ENCODE measurements at regions not wholly inside any gene's neighbourhood (a gene's known extent, or its start where the extent isn't known, plus 50 kb on each side); places are given as distances from the start of the nearest gene placed in this dataset.

GRCh38 chr5:52469835-52470234, 317.9 kb upstream of the ITGA1 start:
- in situ Hi-C loops (cut with MboI) (no loop called here), intact Hi-C loops (cut with micrococcal nuclease; ENCODE audit: unreplicated experiment) (no loop called here)
- Histone ChIP-seq H3K36me3 (ENCODE audit: control insufficient read depth in 2 of 2, insufficient read depth in 2 of 2, low read length in 1 of 2) (no peaks in the 10 kb centered on the region), H3K79me2 (ENCODE audit: control insufficient read depth, insufficient read depth, low read length) (no peaks in the 10 kb centered on the region), H3K27me3 (replicated peaks in 1 of 2; ENCODE audit: control insufficient read depth in 2 of 2, insufficient read depth in 2 of 2, low read length in 1 of 2) (no peaks in the 10 kb centered on the region; a peak in 1 of 4 replicates), H2AFZ (ENCODE audit: control insufficient read depth, low read depth, low read length) (no peak overlapping the region), H4K20me1 (ENCODE audit: control insufficient read depth, insufficient read depth) (no peaks in the 10 kb centered on the region), H3K9ac (ENCODE audit: control insufficient read depth, insufficient read depth, low read length) (no peak overlapping the region), H3K27ac (ENCODE audit: control insufficient read depth, insufficient read depth) (no peak overlapping the region), H3K4me1 (ENCODE audit: control insufficient read depth, insufficient read depth, low read length) (no peaks in the 10 kb centered on the region), H3K4me3 (no peak overlapping the region), H3K9me3 (replicated peaks; ENCODE audit: control insufficient read depth, insufficient read depth, low read length) (no peaks in the 10 kb centered on the region), H3K4me2 (ENCODE audit: control insufficient read depth, insufficient read depth) (no peak overlapping the region)
- ChIA-PET CTCF (no interaction called here), RAD21 (ENCODE audit: unreplicated experiment) (no interaction called here), POLR2A (no interaction called here), SMC1A (ENCODE audit: uncharacterized antibody, unreplicated experiment) (interaction anchor here (0.7 kb wide), 1 partner anchor 1148 kb away, joined by 3 read pairs; no protein-coding TSS in a partner anchor)
- no peak for DNase-seq (ENCODE audit: low read depth, low spot score)
- 50% methylated on average over 1 of the region's 1 CpG for WGBS (ENCODE audit: insufficient coverage, insufficient replicate concordance, low lambda C conversion rate, missing lambda C conversion rate)
- no peak for TF ChIP-seq RBBP5 (conservative IDR thresholded peaks at IDR 0.05)
- TF ChIP-seq, protein P1, sequence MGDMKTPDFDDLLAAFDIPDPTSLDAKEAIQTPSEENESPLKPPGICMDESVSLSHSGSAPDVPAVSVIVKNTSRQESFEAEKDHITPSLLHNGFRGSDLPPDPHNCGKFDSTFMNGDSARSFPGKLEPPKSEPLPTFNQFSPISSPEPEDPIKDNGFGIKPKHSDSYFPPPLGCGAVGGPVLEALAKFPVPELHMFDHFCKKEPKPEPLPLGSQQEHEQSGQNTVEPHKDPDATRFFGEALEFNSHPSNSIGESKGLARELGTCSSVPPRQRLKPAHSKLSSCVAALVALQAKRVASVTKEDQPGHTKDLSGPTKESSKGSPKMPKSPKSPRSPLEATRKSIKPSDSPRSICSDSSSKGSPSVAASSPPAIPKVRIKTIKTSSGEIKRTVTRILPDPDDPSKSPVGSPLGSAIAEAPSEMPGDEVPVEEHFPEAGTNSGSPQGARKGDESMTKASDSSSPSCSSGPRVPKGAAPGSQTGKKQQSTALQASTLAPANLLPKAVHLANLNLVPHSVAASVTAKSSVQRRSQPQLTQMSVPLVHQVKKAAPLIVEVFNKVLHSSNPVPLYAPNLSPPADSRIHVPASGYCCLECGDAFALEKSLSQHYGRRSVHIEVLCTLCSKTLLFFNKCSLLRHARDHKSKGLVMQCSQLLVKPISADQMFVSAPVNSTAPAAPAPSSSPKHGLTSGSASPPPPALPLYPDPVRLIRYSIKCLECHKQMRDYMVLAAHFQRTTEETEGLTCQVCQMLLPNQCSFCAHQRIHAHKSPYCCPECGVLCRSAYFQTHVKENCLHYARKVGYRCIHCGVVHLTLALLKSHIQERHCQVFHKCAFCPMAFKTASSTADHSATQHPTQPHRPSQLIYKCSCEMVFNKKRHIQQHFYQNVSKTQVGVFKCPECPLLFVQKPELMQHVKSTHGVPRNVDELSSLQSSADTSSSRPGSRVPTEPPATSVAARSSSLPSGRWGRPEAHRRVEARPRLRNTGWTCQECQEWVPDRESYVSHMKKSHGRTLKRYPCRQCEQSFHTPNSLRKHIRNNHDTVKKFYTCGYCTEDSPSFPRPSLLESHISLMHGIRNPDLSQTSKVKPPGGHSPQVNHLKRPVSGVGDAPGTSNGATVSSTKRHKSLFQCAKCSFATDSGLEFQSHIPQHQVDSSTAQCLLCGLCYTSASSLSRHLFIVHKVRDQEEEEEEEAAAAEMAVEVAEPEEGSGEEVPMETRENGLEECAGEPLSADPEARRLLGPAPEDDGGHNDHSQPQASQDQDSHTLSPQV (IDR thresholded peaks at IDR 0.05), result no peak
- no peak for TF ChIP-seq NFIC (IDR thresholded peaks at IDR 0.05; ENCODE audit: low read depth, low read length)
- TF ChIP-seq IRF4 (IDR thresholded peaks at IDR 0.05; ENCODE audit: low read depth, low read length), result no peak
- TF ChIP-seq, protein P2, sequence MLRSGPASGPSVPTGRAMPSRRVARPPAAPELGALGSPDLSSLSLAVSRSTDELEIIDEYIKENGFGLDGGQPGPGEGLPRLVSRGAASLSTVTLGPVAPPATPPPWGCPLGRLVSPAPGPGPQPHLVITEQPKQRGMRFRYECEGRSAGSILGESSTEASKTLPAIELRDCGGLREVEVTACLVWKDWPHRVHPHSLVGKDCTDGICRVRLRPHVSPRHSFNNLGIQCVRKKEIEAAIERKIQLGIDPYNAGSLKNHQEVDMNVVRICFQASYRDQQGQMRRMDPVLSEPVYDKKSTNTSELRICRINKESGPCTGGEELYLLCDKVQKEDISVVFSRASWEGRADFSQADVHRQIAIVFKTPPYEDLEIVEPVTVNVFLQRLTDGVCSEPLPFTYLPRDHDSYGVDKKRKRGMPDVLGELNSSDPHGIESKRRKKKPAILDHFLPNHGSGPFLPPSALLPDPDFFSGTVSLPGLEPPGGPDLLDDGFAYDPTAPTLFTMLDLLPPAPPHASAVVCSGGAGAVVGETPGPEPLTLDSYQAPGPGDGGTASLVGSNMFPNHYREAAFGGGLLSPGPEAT (IDR thresholded peaks at IDR 0.05; ENCODE audit: low read depth), result no peak
- TF ChIP-seq IRF3 (IDR thresholded peaks at IDR 0.05), result no peak
- TF ChIP-seq SP1 (IDR thresholded peaks at IDR 0.05; ENCODE audit: low read depth, low read length), result no peak
- TF ChIP-seq, protein P3, sequence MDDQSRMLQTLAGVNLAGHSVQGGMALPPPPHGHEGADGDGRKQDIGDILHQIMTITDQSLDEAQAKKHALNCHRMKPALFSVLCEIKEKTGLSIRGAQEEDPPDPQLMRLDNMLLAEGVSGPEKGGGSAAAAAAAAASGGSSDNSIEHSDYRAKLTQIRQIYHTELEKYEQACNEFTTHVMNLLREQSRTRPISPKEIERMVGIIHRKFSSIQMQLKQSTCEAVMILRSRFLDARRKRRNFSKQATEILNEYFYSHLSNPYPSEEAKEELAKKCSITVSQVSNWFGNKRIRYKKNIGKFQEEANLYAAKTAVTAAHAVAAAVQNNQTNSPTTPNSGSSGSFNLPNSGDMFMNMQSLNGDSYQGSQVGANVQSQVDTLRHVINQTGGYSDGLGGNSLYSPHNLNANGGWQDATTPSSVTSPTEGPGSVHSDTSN (IDR thresholded peaks at IDR 0.05; ENCODE audit: insufficient replicate concordance, low read depth, low read length), result no peak
- no peak for TF ChIP-seq TBL1XR1 (IDR thresholded peaks at IDR 0.05; ENCODE audit: low read depth, low read length)
- TF ChIP-seq ZNF24 (IDR thresholded peaks at IDR 0.05), result no peak
- no peak for TF ChIP-seq SRF (IDR thresholded peaks at IDR 0.05; ENCODE audit: low read depth in 2 of 2, low read length in 2 of 2)
- TF ChIP-seq NRF1 (conservative IDR thresholded peaks at IDR 0.05; ENCODE audit: low read depth, low read length), result no peak
- no peak for TF ChIP-seq BCL11A (IDR thresholded peaks at IDR 0.05; ENCODE audit: low read depth, low read length)
- no peak for TF ChIP-seq RUNX3 (IDR thresholded peaks at IDR 0.05; ENCODE audit: low read length)
- no peak for TF ChIP-seq POLR2AphosphoS5 (IDR thresholded peaks at IDR 0.05; ENCODE audit: low read length)
- TF ChIP-seq BHLHE40 (IDR thresholded peaks at IDR 0.05; ENCODE audit: borderline replicate concordance in 1 of 2, low read depth in 2 of 2, low read length in 1 of 2), result no peak
- no peak for TF ChIP-seq CREM (IDR thresholded peaks at IDR 0.05; ENCODE audit: low read depth)
- TF ChIP-seq SUPT20H (IDR thresholded peaks at IDR 0.05; ENCODE audit: borderline replicate concordance, control insufficient read depth, low read depth, low read length), result no peak
- no peak for TF ChIP-seq EED (IDR thresholded peaks at IDR 0.05; ENCODE audit: low read depth)
- no peak for TF ChIP-seq EGR1 (IDR thresholded peaks at IDR 0.05; ENCODE audit: borderline replicate concordance in 1 of 2, low read depth in 2 of 2, low read length in 2 of 2)
- no peak for FAIRE-seq
- no peak for ATAC-seq
- no TSS peak for BruUV-seq (replicated peaks)
